Endodermal cell (in vitro differentiated cells): ENCODE measurements at regions not wholly inside any gene's neighbourhood (a gene's known extent, or its start where the extent isn't known, plus 50 kb on each side); places are given as distances from the start of the nearest gene placed in this dataset.

Experiments
- DNase-seq: peaks from one replicate; pipeline ENCODE4 v3.0.0-alpha.2; 2017
- H3K27ac ChIP-seq: 2 replicates; pipeline ENCODE4 v1.5.1; 2013; ENCODE audit warnings: mild to moderate bottlenecking, low read depth, low read length, moderate library complexity
- H3K27me3 ChIP-seq: 2 replicates; pipeline ENCODE4 v1.6.1; 2013; ENCODE audit warnings: mild to moderate bottlenecking, low read length, moderate library complexity; ENCODE audit not compliant: insufficient read depth, control insufficient read depth, poor library complexity, severe bottlenecking
- H3K36me3 ChIP-seq: 2 replicates; pipeline ENCODE4 v1.7.0; 2013; ENCODE audit warnings: mild to moderate bottlenecking, low read length, moderate library complexity; ENCODE audit not compliant: control insufficient read depth, insufficient read depth
- H3K4me1 ChIP-seq: one replicate; pipeline ENCODE4 v1.7.0; 2013; ENCODE audit warnings: low read length; ENCODE audit not compliant: control insufficient read depth, insufficient read depth
- H3K4me3 ChIP-seq: 2 replicates; pipeline ENCODE4 v1.5.1; 2013; ENCODE audit warnings: mild to moderate bottlenecking, low read length, moderate library complexity
- H3K9ac ChIP-seq: 2 replicates; pipeline ENCODE4 v1.6.1; 2013; ENCODE audit warnings: mild to moderate bottlenecking, low read length, moderate library complexity; ENCODE audit not compliant: poor library complexity, severe bottlenecking; ENCODE audit errors: extremely low read depth
- H3K9me3 ChIP-seq: 2 replicates; pipeline ENCODE4 v1.6.1; 2013; ENCODE audit warnings: mild to moderate bottlenecking, low read length, moderate library complexity; ENCODE audit not compliant: control insufficient read depth
- H3K27ac Mint-ChIP-seq: 2 replicates; pipeline ENCODE4 v1.8.0; 2020; ENCODE audit warnings: mixed read lengths
- H3K27me3 Mint-ChIP-seq: 2 replicates; pipeline ENCODE4 v1.8.0; 2021; ENCODE audit warnings: mild to moderate bottlenecking, mixed read lengths; ENCODE audit not compliant: insufficient read depth
- H3K36me3 Mint-ChIP-seq: 2 replicates; pipeline ENCODE4 v1.8.0; 2020; ENCODE audit warnings: low read depth, mixed read lengths
- H3K4me1 Mint-ChIP-seq: 2 replicates; pipeline ENCODE4 v1.8.0; 2020; ENCODE audit warnings: mixed read lengths
- H3K4me3 Mint-ChIP-seq: 2 replicates; pipeline ENCODE4 v1.8.0; 2020; ENCODE audit warnings: mild to moderate bottlenecking, moderate library complexity, mixed read lengths
- H3K9me3 Mint-ChIP-seq: 2 replicates; pipeline ENCODE4 v1.8.0; 2020; ENCODE audit warnings: mild to moderate bottlenecking, mixed read lengths
- WGBS, 2 experiments: methylation state at CpG; one replicate each; pipeline versions ENCODE4 v1.1.5 to v1.1.7; 2013; ENCODE audit warnings: missing lambda C conversion rate in 2 of 2, mixed read lengths in 1 of 2; ENCODE audit not compliant: insufficient coverage in 1 of 2, insufficient read length in 1 of 2; 5-methylcytosine and 5-hydroxymethylcytosine counted together
- TF ChIP-seq, protein P1 (sequence below): fragments of 200-600 bp; sonication (generic); conservative IDR thresholded peaks from 2 replicates; pipeline ENCODE4 v1.5.0; 2021; ENCODE audit warnings: antibody characterized with exemption, mild to moderate bottlenecking

DNA sequence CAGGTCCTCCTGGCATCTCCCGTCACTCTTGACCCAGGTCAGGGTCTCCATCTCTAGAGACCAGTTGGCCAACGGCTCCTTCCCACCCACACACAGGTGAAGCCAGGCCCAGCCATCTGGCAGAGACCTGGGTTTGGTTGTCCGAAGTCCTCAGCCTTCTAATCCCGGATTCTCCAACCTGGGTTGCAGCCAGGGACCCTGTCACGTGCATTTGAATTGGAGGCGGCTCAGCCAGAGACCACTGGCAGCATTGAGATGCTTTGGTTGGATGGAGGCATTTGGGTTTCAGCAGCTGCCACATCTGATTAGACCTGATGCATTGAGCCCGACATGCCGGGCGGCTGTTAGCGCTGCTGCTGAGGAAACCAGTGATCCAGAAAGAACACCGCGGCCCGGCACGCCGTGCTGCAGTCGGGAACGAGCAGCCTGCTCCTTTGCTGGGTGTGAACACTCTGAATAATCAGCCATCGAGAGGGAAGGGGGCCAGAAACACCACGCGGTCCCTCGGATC is 163.2 kb downstream of the BRD1 start:
- Histone ChIP-seq H3K9me3 (peaks cover 6% of the 10 kb centered on the region), H3K27ac (no peak overlapping the region), H3K4me1 (no peaks in the 10 kb centered on the region), H3K9ac (no peak overlapping the region), H3K4me3 (no peak overlapping the region), H3K27me3 (peaks cover 12% of the 10 kb centered on the region), H3K36me3 (no peaks in the 10 kb centered on the region)
- Mint-ChIP-seq H3K27ac (no peak overlapping the region), H3K4me3 (no peak overlapping the region), H3K27me3 (peaks cover 11% of the 10 kb centered on the region), H3K36me3 (no peaks in the 10 kb centered on the region), H3K4me1 (no peaks in the 10 kb centered on the region), H3K9me3 (peaks cover 6% of the 10 kb centered on the region)
- peak; percentile 30 for DNase-seq
- 86 to 94% methylated on average over 15 to 21 of the region's 21 CpGs for WGBS, 2 experiments
- TF ChIP-seq, protein P1, sequence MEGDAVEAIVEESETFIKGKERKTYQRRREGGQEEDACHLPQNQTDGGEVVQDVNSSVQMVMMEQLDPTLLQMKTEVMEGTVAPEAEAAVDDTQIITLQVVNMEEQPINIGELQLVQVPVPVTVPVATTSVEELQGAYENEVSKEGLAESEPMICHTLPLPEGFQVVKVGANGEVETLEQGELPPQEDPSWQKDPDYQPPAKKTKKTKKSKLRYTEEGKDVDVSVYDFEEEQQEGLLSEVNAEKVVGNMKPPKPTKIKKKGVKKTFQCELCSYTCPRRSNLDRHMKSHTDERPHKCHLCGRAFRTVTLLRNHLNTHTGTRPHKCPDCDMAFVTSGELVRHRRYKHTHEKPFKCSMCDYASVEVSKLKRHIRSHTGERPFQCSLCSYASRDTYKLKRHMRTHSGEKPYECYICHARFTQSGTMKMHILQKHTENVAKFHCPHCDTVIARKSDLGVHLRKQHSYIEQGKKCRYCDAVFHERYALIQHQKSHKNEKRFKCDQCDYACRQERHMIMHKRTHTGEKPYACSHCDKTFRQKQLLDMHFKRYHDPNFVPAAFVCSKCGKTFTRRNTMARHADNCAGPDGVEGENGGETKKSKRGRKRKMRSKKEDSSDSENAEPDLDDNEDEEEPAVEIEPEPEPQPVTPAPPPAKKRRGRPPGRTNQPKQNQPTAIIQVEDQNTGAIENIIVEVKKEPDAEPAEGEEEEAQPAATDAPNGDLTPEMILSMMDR, result no peak

GRCh38 chr22:49663823-49664222 is 163.8 kb downstream of the BRD1 start:
- H3K27me3 ChIP-seq, result peaks cover 6% of the 10 kb centered on the region
- no peak overlapping the region for H3K9ac ChIP-seq
- Mint-ChIP-seq H3K4me3 (no peak overlapping the region), H3K9me3 (peaks cover under 1% of the 10 kb centered on the region), H3K36me3 (no peaks in the 10 kb centered on the region), H3K27me3 (peaks cover 5% of the 10 kb centered on the region), H3K4me1 (no peaks in the 10 kb centered on the region), H3K27ac (no peak overlapping the region)
- WGBS, 2 experiments, result 88 to 93% methylated on average over 5 to 7 of the region's 7 CpGs
- H3K27ac ChIP-seq, result no peak overlapping the region
- DNase-seq, result peak; percentile 26
- H3K4me3 ChIP-seq, result no peak overlapping the region
- H3K9me3 ChIP-seq, result no peaks in the 10 kb centered on the region
- TF ChIP-seq, protein P1, result no peak
- H3K4me1 ChIP-seq, result no peaks in the 10 kb centered on the region
- H3K36me3 ChIP-seq, result no peaks in the 10 kb centered on the region

DNA sequence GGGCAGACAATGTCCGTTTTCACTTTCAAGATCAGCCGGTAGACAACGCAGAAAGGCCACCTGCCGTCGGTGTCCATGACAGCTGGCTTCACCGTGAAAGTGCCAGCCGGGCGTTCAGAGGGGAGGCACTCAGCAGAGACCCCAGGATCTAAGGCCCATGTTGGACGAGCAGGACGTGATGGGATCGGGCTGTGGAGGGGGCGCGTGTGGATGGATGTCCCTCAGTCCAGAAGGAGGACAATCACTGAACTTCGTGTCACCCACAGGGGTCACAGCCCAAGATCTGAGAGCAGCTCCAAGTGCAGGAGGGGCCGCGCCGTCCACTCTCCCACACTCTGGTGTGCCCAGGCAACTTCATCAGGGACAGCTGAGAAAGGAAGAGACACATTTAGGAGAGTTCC is 164.4 kb downstream of the BRD1 start:
- whole genome bisulfite sequencing, 2 experiments, result 93% methylated on average over 17 of the region's 17 CpGs
- peaks cover 2% of the 10 kb centered on the region for H3K27me3 Mint-ChIP-seq
- H3K9me3 ChIP-seq, result no peaks in the 10 kb centered on the region

More for the DNA sequence above, 164.4 kb downstream of the BRD1 start:
- Histone ChIP-seq H3K4me1 (no peaks in the 10 kb centered on the region), H3K36me3 (no peaks in the 10 kb centered on the region), H3K9ac (no peak overlapping the region), H3K27me3 (peaks cover 1% of the 10 kb centered on the region), H3K4me3 (no peak overlapping the region), H3K27ac (no peak overlapping the region)
- Mint-ChIP-seq H3K36me3 (no peaks in the 10 kb centered on the region), H3K4me3 (no peak overlapping the region), H3K4me1 (no peaks in the 10 kb centered on the region), H3K9me3 (no peaks in the 10 kb centered on the region), H3K27ac (no peak overlapping the region)
- peak; percentile 24 for DNase-seq
- TF ChIP-seq, protein P1, result no peak
